Progenitor cell of endocrine pancreas (in vitro differentiated cells): ENCODE measurements at regions not wholly inside any gene's neighbourhood (a gene's known extent, or its start where the extent isn't known, plus 50 kb on each side); places are given as distances from the start of the nearest gene placed in this dataset.
"Not testable (repeated sequence)": the region's sequence is repeated elsewhere in the genome, so short reads cannot be mapped to it uniquely, and the experiment has no call there.

ENCODE experiments used
- DNase-seq: peaks from one replicate; pipeline ENCODE4 v3.0.0; 2021; ENCODE audit warnings: low spot score; ENCODE audit not compliant: unreplicated experiment
- H3K27ac Mint-ChIP-seq: 2 replicates; pipeline ENCODE4 v1.8.0; 2021; ENCODE audit warnings: mild to moderate bottlenecking, moderate library complexity, mixed read lengths
- H3K27me3 Mint-ChIP-seq: 2 replicates; pipeline ENCODE4 v1.8.0; 2021; ENCODE audit warnings: mixed read lengths
- H3K36me3 Mint-ChIP-seq: 2 replicates; pipeline ENCODE4 v1.8.0; 2022; ENCODE audit warnings: mixed read lengths; ENCODE audit not compliant: insufficient read depth
- H3K4me1 Mint-ChIP-seq: 2 replicates; pipeline ENCODE4 v1.8.0; 2021; ENCODE audit warnings: low read depth, mixed read lengths
- H3K4me3 Mint-ChIP-seq: 2 replicates; pipeline ENCODE4 v1.8.0; 2021; ENCODE audit warnings: low read depth, mild to moderate bottlenecking, moderate library complexity, mixed read lengths
- H3K9me3 Mint-ChIP-seq: 2 replicates; pipeline ENCODE4 v1.8.0; 2021; ENCODE audit warnings: low read depth, mixed read lengths
- TF ChIP-seq, protein P1 (sequence below): fragments of 200-600 bp; sonication (generic); IDR thresholded peaks from one replicate; pipeline ENCODE4 v1.5.0; 2021; ENCODE audit warnings: antibody characterized with exemption, mild to moderate bottlenecking; ENCODE audit not compliant: unreplicated experiment

DNA sequence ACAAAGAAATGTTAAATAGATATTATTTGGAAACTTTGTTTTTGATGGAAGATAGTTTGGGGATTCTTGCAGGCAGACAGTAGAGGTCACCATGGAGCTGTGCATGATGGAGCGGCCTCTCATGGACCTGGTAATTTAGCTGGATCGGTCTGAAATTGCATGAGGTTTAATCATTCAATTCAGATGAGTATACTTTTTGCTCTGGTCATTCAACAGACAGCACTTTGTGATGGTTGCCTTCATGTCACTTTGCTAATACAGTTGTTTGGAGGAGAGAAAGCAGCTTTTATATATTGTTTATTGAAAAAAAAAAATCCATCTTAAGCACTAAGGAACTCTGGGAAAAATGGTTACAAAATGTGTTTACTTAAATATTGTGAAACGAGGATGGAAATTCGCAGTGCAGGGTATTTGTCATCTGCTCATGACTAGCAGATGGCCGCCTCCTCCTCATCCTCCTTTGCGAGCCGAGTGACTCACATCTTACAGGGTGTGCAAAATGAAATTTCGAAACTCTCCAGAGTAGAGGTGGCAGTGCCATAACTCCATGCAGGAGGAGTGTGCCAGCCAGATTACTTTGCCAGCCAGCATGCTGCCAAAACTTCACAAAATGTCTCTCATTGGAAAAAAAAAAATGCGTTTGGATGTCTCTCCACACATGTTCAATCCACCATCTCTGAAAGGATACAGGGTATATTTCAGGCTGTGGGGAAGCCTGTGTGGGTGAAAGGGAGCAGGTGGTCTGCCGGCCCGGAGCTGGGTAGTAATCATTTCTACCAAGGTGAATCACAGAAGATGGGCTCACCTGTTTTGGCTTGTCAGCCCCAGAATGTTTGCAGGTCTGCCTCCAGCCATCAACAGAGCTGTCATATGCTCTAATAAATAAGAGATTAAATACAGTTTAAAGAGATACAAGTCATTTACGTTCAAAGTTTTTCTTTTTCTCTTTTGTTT lies 314.9 kb upstream of the DIPK2B start:
- peaks cover 19% of the 10 kb centered on the region for H3K9me3 Mint-ChIP-seq
- no peak for DNase-seq
- no peak overlapping the region for H3K27ac Mint-ChIP-seq
- H3K4me3 Mint-ChIP-seq, result no peak overlapping the region
- TF ChIP-seq, protein P1, sequence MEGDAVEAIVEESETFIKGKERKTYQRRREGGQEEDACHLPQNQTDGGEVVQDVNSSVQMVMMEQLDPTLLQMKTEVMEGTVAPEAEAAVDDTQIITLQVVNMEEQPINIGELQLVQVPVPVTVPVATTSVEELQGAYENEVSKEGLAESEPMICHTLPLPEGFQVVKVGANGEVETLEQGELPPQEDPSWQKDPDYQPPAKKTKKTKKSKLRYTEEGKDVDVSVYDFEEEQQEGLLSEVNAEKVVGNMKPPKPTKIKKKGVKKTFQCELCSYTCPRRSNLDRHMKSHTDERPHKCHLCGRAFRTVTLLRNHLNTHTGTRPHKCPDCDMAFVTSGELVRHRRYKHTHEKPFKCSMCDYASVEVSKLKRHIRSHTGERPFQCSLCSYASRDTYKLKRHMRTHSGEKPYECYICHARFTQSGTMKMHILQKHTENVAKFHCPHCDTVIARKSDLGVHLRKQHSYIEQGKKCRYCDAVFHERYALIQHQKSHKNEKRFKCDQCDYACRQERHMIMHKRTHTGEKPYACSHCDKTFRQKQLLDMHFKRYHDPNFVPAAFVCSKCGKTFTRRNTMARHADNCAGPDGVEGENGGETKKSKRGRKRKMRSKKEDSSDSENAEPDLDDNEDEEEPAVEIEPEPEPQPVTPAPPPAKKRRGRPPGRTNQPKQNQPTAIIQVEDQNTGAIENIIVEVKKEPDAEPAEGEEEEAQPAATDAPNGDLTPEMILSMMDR, result peak; percentile 50
- H3K36me3 Mint-ChIP-seq, result no peaks in the 10 kb centered on the region
- peaks cover 3% of the 10 kb centered on the region for H3K4me1 Mint-ChIP-seq
- no peaks in the 10 kb centered on the region for H3K27me3 Mint-ChIP-seq

DNA sequence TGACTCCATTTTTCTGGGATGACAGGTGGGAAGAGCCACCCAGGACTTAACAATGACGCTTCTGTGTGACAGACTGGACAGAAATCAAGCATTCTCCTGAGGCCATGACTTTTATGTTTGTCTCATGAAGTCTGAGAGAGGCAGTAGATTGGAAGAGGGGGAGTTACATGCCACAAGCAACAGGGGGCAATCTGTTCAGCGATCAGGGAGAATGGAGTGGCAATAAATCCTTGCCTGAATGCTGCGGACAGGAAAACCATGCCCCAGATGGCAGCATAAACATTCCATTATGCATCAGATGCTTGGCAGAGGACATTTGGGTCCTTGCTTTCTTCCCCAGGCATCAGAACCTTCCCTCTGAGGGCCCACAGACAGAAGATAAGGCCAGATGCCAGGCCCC lies 312.4 kb upstream of the DIPK2B start:
- no peaks in the 10 kb centered on the region for H3K36me3 Mint-ChIP-seq
- TF ChIP-seq, protein P1, result no peak
- no peak overlapping the region for H3K4me3 Mint-ChIP-seq
- H3K9me3 Mint-ChIP-seq, result peaks cover 13% of the 10 kb centered on the region
- peaks cover 3% of the 10 kb centered on the region for H3K4me1 Mint-ChIP-seq
- H3K27me3 Mint-ChIP-seq, result no peaks in the 10 kb centered on the region
- no peak for DNase-seq
- H3K27ac Mint-ChIP-seq, result no peak overlapping the region

DNA sequence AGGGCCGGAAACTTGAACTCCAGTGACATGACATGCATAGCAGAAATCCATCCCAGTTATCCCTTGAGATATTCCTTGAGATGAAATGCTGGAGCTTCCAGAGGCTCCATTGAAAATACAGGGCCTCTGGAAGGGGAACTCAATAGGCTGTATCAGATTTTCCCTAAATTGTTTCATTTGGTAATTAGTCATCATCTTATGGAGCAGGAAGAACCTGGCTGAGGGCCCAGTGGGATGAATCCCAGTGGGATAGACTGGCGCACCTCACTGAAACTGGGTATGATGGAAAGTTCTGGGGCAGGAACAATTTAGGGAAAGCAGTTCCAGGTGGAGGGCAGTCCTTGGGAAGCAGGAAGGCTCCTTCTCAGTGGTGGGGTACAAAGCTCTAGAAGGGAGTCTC lies 307.8 kb upstream of the DIPK2B start:
- Mint-ChIP-seq H3K27me3 (no peaks in the 10 kb centered on the region), H3K36me3 (no peaks in the 10 kb centered on the region), H3K27ac (no peak overlapping the region), H3K4me3 (no peak overlapping the region), H3K9me3 (peaks cover 20% of the 10 kb centered on the region), H3K4me1 (peaks cover 6% of the 10 kb centered on the region)
- TF ChIP-seq, protein P1, result no peak
- no peak for DNase-seq

DNA sequence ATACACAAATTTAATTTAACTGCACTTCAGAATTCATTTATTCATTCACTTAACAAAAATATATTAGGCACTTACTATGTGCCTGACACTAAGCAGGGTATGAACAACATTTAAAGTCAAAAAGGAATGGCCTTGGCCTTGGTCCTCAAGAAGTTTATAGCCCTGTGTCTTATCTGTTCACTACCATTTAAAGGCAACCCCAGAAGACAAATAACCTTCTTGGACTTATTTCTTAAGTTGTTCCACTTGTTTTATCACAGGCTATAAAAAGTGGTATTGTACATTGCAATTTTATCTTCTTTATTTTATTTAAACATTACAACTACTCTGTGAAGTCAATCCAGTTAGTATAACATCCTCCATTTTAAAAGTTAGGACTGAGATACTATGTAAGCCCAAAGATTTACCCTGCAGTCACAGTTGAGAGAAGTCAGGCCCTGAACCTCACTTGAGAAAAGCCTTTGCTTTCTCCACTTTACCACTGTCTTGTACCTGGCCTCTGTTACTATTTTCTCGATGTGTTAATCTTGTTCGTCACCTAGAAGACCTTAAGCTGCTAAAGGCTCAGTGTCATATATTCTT lies 305.6 kb upstream of the DIPK2B start:
- DNase-seq, result no peak
- Mint-ChIP-seq H3K27me3 (no peaks in the 10 kb centered on the region), H3K27ac (peak overlapping the region; percentile 92), H3K36me3 (no peaks in the 10 kb centered on the region), H3K4me3 (no peak overlapping the region), H3K4me1 (peaks cover 6% of the 10 kb centered on the region), H3K9me3 (peaks cover 28% of the 10 kb centered on the region)
- TF ChIP-seq, protein P1, result no peak

DNA sequence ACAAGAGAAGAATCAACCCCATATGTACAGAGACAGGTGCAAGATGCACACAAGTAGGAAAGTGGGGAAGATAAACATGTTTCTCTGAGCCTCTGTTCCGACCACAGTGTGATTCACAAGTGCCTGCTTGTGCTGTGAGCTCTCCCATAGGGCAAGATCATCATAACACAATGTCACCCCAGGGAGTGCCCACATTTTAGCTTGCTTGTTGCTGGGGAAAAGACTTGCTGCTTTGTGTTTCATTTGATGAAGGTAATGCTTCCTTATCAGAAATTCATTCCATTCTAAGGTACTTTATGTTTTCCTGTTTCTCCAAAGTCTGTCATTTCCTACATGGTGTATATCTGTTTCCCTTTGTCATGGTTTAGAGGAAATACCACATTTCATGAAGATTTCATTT lies 304.5 kb upstream of the DIPK2B start:
- Mint-ChIP-seq H3K36me3 (no peaks in the 10 kb centered on the region), H3K27ac (no peak overlapping the region), H3K27me3 (no peaks in the 10 kb centered on the region), H3K4me3 (no peak overlapping the region), H3K9me3 (peaks cover 28% of the 10 kb centered on the region), H3K4me1 (peaks cover 6% of the 10 kb centered on the region)
- DNase-seq, result no peak
- TF ChIP-seq, protein P1, result no peak

DNA sequence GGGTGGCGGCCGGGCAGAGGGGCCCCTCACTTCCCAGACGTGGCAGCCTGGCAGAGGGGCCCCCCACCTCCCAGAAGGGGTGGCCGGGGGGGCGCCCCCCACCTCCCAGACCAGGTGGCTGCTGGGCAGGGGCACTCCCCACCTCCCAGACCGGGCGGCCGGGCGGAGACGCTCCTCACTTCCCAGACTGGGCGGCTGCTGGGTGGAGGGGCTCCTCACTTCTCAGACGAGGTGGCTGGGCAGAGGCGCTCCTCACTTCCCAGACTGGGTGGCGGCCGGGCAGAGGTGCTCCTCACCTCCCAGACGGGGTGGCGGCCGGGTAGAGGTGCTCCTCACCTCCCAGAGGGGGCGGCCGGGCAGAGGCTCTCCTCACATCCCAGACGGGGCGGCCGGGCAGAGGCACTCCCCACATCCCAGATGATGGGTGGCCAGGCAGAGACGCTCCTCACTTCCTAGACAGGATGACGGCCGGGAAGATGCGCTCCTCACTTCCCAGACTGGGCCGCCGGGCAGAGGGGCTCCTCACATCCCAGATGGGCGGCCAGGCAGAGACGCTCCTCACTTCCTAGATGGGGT lies 303.2 kb upstream of the DIPK2B start:
- not testable (repeated sequence) for H3K4me3 Mint-ChIP-seq, H3K27ac Mint-ChIP-seq, H3K27me3 Mint-ChIP-seq, H3K4me1 Mint-ChIP-seq, H3K36me3 Mint-ChIP-seq, DNase-seq
- peaks cover 36% of the 10 kb centered on the region for H3K9me3 Mint-ChIP-seq
